ENCODE measurements at regions not wholly inside any gene's neighbourhood (a gene's known extent, or its start where the extent isn't known, plus 50 kb on each side); places are given as distances from the start of the nearest gene placed in this dataset.

- DNase-seq, result no peak
Observed at GRCh38 chr18:69217196-69218000, 183.3 kb upstream of the DOK6 start.

- no peak for DNase-seq
Observed at GRCh38 chr18:69220529-69220928, 180.2 kb upstream of the DOK6 start.

GRCh38 chr18:69222089-69222488 lies 178.6 kb upstream of the DOK6 start:
- no peak for DNase-seq

GRCh38 chr18:69226971-69227370 lies 173.7 kb upstream of the DOK6 start:
- DNase-seq, result no peak

GRCh38 chr18:69230204-69230603 lies 170.5 kb upstream of the DOK6 start:
- DNase-seq, result no peak

- DNase-seq, result no peak
Observed at GRCh38 chr18:69233465-69234054, 167.1 kb upstream of the DOK6 start.

GRCh38 chr18:69239849-69240674 lies 160.6 kb upstream of the DOK6 start:
- no peak for DNase-seq

- no peak for DNase-seq
Observed at GRCh38 chr18:69246027-69246426, 154.7 kb upstream of the DOK6 start.

GRCh38 chr18:69250305-69251151 lies 150.2 kb upstream of the DOK6 start:
- no peak for DNase-seq

GRCh38 chr18:69257861-69258458 lies 142.7 kb upstream of the DOK6 start:
- no peak for DNase-seq

GRCh38 chr18:69259282-69259681 lies 141.4 kb upstream of the DOK6 start:
- DNase-seq, result no peak

GRCh38 chr18:69261406-69261805 lies 139.3 kb upstream of the DOK6 start:
- no peak for DNase-seq

GRCh38 chr18:69265656-69266055 lies 135.0 kb upstream of the DOK6 start:
- no peak for DNase-seq

GRCh38 chr18:69267895-69268294 lies 132.8 kb upstream of the DOK6 start:
- DNase-seq, result no peak

GRCh38 chr18:69282371-69282770 lies 118.3 kb upstream of the DOK6 start:
- no peak for DNase-seq

GRCh38 chr18:69291044-69291443 lies 109.6 kb upstream of the DOK6 start:
- no peak for DNase-seq

GRCh38 chr18:69291755-69292154 lies 108.9 kb upstream of the DOK6 start:
- DNase-seq, result no peak

GRCh38 chr18:69300185-69300584 lies 100.5 kb upstream of the DOK6 start:
- no peak for DNase-seq

GRCh38 chr18:69308619-69309018 lies 92.1 kb upstream of the DOK6 start:
- DNase-seq, result no peak

GRCh38 chr18:69326094-69326493 lies 74.6 kb upstream of the DOK6 start:
- DNase-seq, result no peak

GRCh38 chr18:69328086-69328485 lies 72.6 kb upstream of the DOK6 start:
- no peak for DNase-seq

GRCh38 chr18:69330385-69331005 lies 70.2 kb upstream of the DOK6 start:
- no peak for DNase-seq
